Spleen (tissue), 7 donors: ENCODE measurements at regions not wholly inside any gene's neighbourhood (a gene's known extent, or its start where the extent isn't known, plus 50 kb on each side); places are given as distances from the start of the nearest gene placed in this dataset.

ENCODE experiments used
- POLR2A ChIP-seq, 3 donors: fragments of 450-650 bp; IDR thresholded peaks; one replicate each; pipeline ENCODE4 v1.5.1; 2017; ENCODE audit warnings: antibody characterized with exemption in 3 of 3, mild to moderate bottlenecking in 1 of 3
- POLR2AphosphoS5 ChIP-seq, 3 donors: sonication (generic); formaldehyde crosslinking; IDR thresholded peaks; one replicate each; pipeline ENCODE4 v1.5.1; 2017; ENCODE audit warnings: antibody characterized with exemption in 3 of 3
- TF ChIP-seq, protein P1 (sequence below), 11 experiments: fragments of 200-600 bp in 7 of 11; fragments of 450-650 bp in 4 of 11; sonication (generic) in 4 of 11; IDR thresholded peaks in 8 of 11; conservative IDR thresholded peaks in 3 of 11; 1 replicate in 7 of 11; 2 replicates in 4 of 11; pipeline versions ENCODE4 v1.4.0 to v1.8.0; 2016 to 2021; ENCODE audit warnings: antibody characterized with exemption in 11 of 11, inconsistent platforms in 4 of 11, mild to moderate bottlenecking in 1 of 11
- donor health status: DM: no; HTN: no; CAD: no; lungs with moderate emphysema.
- donor health status: DM: no; HTN: no; CAD: no.
- donor health status: DM: no; HTN: no; CAD: no.

DNA sequence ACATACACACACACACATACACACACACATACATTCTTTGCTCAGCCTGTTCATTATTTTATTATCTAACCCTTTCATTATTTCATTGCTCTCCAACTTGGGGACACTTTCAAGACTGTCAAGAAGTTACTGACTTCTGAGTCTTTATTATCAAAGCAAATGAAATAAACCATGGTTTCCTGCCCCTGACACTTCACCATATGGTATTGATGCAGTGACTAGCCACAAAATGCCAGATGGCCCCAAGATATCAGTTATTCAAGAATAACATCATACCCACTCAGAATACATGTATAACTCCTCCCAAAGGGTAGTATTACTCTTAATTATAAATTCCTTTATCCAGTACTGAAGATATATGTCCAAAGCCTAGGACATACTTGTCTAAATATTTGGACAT, 197.3 kb downstream of the MRPL39 start:
- TF ChIP-seq, protein P1, sequence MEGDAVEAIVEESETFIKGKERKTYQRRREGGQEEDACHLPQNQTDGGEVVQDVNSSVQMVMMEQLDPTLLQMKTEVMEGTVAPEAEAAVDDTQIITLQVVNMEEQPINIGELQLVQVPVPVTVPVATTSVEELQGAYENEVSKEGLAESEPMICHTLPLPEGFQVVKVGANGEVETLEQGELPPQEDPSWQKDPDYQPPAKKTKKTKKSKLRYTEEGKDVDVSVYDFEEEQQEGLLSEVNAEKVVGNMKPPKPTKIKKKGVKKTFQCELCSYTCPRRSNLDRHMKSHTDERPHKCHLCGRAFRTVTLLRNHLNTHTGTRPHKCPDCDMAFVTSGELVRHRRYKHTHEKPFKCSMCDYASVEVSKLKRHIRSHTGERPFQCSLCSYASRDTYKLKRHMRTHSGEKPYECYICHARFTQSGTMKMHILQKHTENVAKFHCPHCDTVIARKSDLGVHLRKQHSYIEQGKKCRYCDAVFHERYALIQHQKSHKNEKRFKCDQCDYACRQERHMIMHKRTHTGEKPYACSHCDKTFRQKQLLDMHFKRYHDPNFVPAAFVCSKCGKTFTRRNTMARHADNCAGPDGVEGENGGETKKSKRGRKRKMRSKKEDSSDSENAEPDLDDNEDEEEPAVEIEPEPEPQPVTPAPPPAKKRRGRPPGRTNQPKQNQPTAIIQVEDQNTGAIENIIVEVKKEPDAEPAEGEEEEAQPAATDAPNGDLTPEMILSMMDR (IDR thresholded peaks at IDR 0.05 in 8 of 11, conservative IDR thresholded peaks at IDR 0.05 in 3 of 11): no peak
- no peak for TF ChIP-seq POLR2A (IDR thresholded peaks at IDR 0.05)
- TF ChIP-seq POLR2AphosphoS5 (IDR thresholded peaks at IDR 0.05): no peak
